ENCODE measurements at regions not wholly inside any gene's neighbourhood (a gene's known extent, or its start where the extent isn't known, plus 50 kb on each side); places are given as distances from the start of the nearest gene placed in this dataset.
"Not testable (repeated sequence)": the region's sequence is repeated elsewhere in the genome, so short reads cannot be mapped to it uniquely, and the experiment has no call there.

- ATAC-seq: not testable (repeated sequence)
These were observed 56.7 kb upstream of the RBM24 start for GRCh38 chr6:17224501-17224900.

GRCh38 chr6:17225767-17226630, 55.2 kb upstream of the RBM24 start:
- ATAC-seq (peak; percentile 54), DNase-seq (no peak)
- intact Hi-C loops (cut with micrococcal nuclease): no loop called here

More at GRCh38 chr6:17224501-17224900, 56.7 kb upstream of the RBM24 start:
- DNase-seq; intact Hi-C loops (cut with micrococcal nuclease): not testable (repeated sequence)

GRCh38 chr6:17226786-17227233, 54.4 kb upstream of the RBM24 start:
- intact Hi-C loops (cut with micrococcal nuclease): no loop called here
- no peak for ATAC-seq
- no peak for DNase-seq

- DNase-seq: no peak
- no peak for ATAC-seq
- intact Hi-C loops (cut with micrococcal nuclease): no loop called here
These were observed 53.8 kb upstream of the RBM24 start for GRCh38 chr6:17227403-17227802.
